ENCODE measurements at regions not wholly inside any gene's neighbourhood (a gene's known extent, or its start where the extent isn't known, plus 50 kb on each side); places are given as distances from the start of the nearest gene placed in this dataset.
A peak's percentile ranks its signal among the peaks of the same experiment; 100 is the strongest.

- Histone ChIP-seq H3K79me1 (ENCODE audit: low read length) (no peaks in the 10 kb centered on the region), H2AK5ac (ENCODE audit: low read length) (no peak overlapping the region), H4K91ac (ENCODE audit: low read depth, low read length) (no peak overlapping the region), H3K9ac (ENCODE audit: low read length) (no peak overlapping the region), H2BK120ac (ENCODE audit: insufficient read depth, low read length, poor library complexity) (no peak overlapping the region), H4K8ac (ENCODE audit: low read depth, low read length) (no peak overlapping the region), H3K4me3 (ENCODE audit: low read depth, low read length) (no peak overlapping the region), H4K12ac (ENCODE audit: low read depth, low read length) (no peak overlapping the region), H3K4me1 (ENCODE audit: control insufficient read depth in 1 of 2, insufficient read depth in 2 of 2, low read length in 2 of 2) (no peaks in the 10 kb centered on the region), H2BK12ac (ENCODE audit: low read length) (no peak overlapping the region), H3K79me2 (ENCODE audit: control insufficient read depth, insufficient read depth, low read length, poor library complexity) (no peaks in the 10 kb centered on the region), H3K4me2 (ENCODE audit: low read length) (no peak overlapping the region), H3K18ac (ENCODE audit: low read length) (no peak overlapping the region), H3K27me3 (ENCODE audit: insufficient read depth, low read length) (no peaks in the 10 kb centered on the region), H3K23ac (ENCODE audit: low read length) (no peak overlapping the region), H3K4ac (ENCODE audit: low read depth, low read length) (no peak overlapping the region), H2BK5ac (ENCODE audit: low read depth, low read length, poor library complexity) (no peak overlapping the region), H3K36me3 (ENCODE audit: control insufficient read depth in 1 of 2, insufficient read depth in 2 of 2, low read length in 2 of 2) (no peaks in the 10 kb centered on the region), H3K27ac (ENCODE audit: low read depth, low read length) (no peak overlapping the region), H3K9me3 (ENCODE audit: insufficient read depth, low read depth, low read length) (no peaks in the 10 kb centered on the region), H3K14ac (ENCODE audit: low read length) (no peak overlapping the region), H2AFZ (ENCODE audit: insufficient read depth, low read length, poor library complexity) (no peak overlapping the region)
- DNase-seq = no peak
- no CpG with 5 or more reads among the region's 1 CpG for WGBS (ENCODE audit: extremely low coverage, insufficient coverage, insufficient read length)
These were observed 180.9 kb upstream of the DEPDC1 start for GRCh38 chr1:68677684-68678351.

- WGBS (ENCODE audit: extremely low coverage, insufficient coverage, insufficient read length) = no CpG with 5 or more reads among the region's 3 CpGs
These were observed 199.3 kb upstream of the DEPDC1 start for GRCh38 chr1:68696221-68696620.

GRCh38 chr1:68703921-68704354 is 207.1 kb upstream of the DEPDC1 start:
- H2AK5ac ChIP-seq (ENCODE audit: low read length) = no peak overlapping the region
- H3K4me1 ChIP-seq (ENCODE audit: control insufficient read depth in 1 of 2, insufficient read depth in 2 of 2, low read length in 2 of 2) = no peaks in the 10 kb centered on the region
- H3K27ac ChIP-seq (ENCODE audit: low read depth, low read length) = no peak overlapping the region
- H3K14ac ChIP-seq (ENCODE audit: low read length) = no peak overlapping the region
- no peaks in the 10 kb centered on the region for H3K9me3 ChIP-seq (ENCODE audit: insufficient read depth, low read depth, low read length)
- no peak overlapping the region for H3K23ac ChIP-seq (ENCODE audit: low read length)
- no peak overlapping the region for H3K18ac ChIP-seq (ENCODE audit: low read length)
- no peaks in the 10 kb centered on the region for H3K79me1 ChIP-seq (ENCODE audit: low read length)
- WGBS (ENCODE audit: extremely low coverage, insufficient coverage, insufficient read length) = no CpG with 5 or more reads among the region's 2 CpGs
- DNase-seq = peak in 1 of 2 donors; percentile 17
- H3K27me3 ChIP-seq (ENCODE audit: insufficient read depth, low read length) = no peaks in the 10 kb centered on the region
- H4K91ac ChIP-seq (ENCODE audit: low read depth, low read length) = no peak overlapping the region
- H2BK120ac ChIP-seq (ENCODE audit: insufficient read depth, low read length, poor library complexity) = no peak overlapping the region
- H3K79me2 ChIP-seq (ENCODE audit: control insufficient read depth, insufficient read depth, low read length, poor library complexity) = no peaks in the 10 kb centered on the region
- no peak overlapping the region for H3K4me3 ChIP-seq (ENCODE audit: low read depth, low read length)
- no peak overlapping the region for H3K4ac ChIP-seq (ENCODE audit: low read depth, low read length)
- H3K9ac ChIP-seq (ENCODE audit: low read length) = no peak overlapping the region
- no peak overlapping the region for H2BK12ac ChIP-seq (ENCODE audit: low read length)
- no peak overlapping the region for H3K4me2 ChIP-seq (ENCODE audit: low read length)
- H4K8ac ChIP-seq (ENCODE audit: low read depth, low read length) = no peak overlapping the region
- no peaks in the 10 kb centered on the region for H3K36me3 ChIP-seq (ENCODE audit: control insufficient read depth in 1 of 2, insufficient read depth in 2 of 2, low read length in 2 of 2)
- no peak overlapping the region for H2AFZ ChIP-seq (ENCODE audit: insufficient read depth, low read length, poor library complexity)
- H4K12ac ChIP-seq (ENCODE audit: low read depth, low read length) = no peak overlapping the region
- no peak overlapping the region for H2BK5ac ChIP-seq (ENCODE audit: low read depth, low read length, poor library complexity)

More at GRCh38 chr1:68696221-68696620, 199.3 kb upstream of the DEPDC1 start:
- Histone ChIP-seq H3K9me3 (ENCODE audit: insufficient read depth, low read depth, low read length) (no peaks in the 10 kb centered on the region), H3K14ac (ENCODE audit: low read length) (no peak overlapping the region), H4K8ac (ENCODE audit: low read depth, low read length) (no peak overlapping the region), H3K4me2 (ENCODE audit: low read length) (no peak overlapping the region), H4K91ac (ENCODE audit: low read depth, low read length) (no peak overlapping the region), H3K23ac (ENCODE audit: low read length) (no peak overlapping the region), H3K18ac (ENCODE audit: low read length) (no peak overlapping the region), H2AFZ (ENCODE audit: insufficient read depth, low read length, poor library complexity) (no peak overlapping the region), H3K4me1 (ENCODE audit: control insufficient read depth in 1 of 2, insufficient read depth in 2 of 2, low read length in 2 of 2) (no peaks in the 10 kb centered on the region), H2AK5ac (ENCODE audit: low read length) (no peak overlapping the region), H3K9ac (ENCODE audit: low read length) (no peak overlapping the region), H2BK5ac (ENCODE audit: low read depth, low read length, poor library complexity) (no peak overlapping the region), H3K79me1 (ENCODE audit: low read length) (no peaks in the 10 kb centered on the region), H3K79me2 (ENCODE audit: control insufficient read depth, insufficient read depth, low read length, poor library complexity) (no peaks in the 10 kb centered on the region), H2BK120ac (ENCODE audit: insufficient read depth, low read length, poor library complexity) (no peak overlapping the region), H3K4me3 (ENCODE audit: low read depth, low read length) (no peak overlapping the region), H3K27ac (ENCODE audit: low read depth, low read length) (no peak overlapping the region), H3K4ac (ENCODE audit: low read depth, low read length) (no peak overlapping the region), H2BK12ac (ENCODE audit: low read length) (no peak overlapping the region), H4K12ac (ENCODE audit: low read depth, low read length) (no peak overlapping the region), H3K27me3 (ENCODE audit: insufficient read depth, low read length) (no peaks in the 10 kb centered on the region), H3K36me3 (ENCODE audit: control insufficient read depth in 1 of 2, insufficient read depth in 2 of 2, low read length in 2 of 2) (no peaks in the 10 kb centered on the region)
- no peak for DNase-seq

GRCh38 chr1:68704800-68705443 is 208.0 kb upstream of the DEPDC1 start:
- Histone ChIP-seq H3K4me3 (ENCODE audit: low read depth, low read length) (no peak overlapping the region), H3K27me3 (ENCODE audit: insufficient read depth, low read length) (no peaks in the 10 kb centered on the region)
- WGBS (ENCODE audit: extremely low coverage, insufficient coverage, insufficient read length) = no CpG with 5 or more reads among the region's 2 CpGs

More at GRCh38 chr1:68704800-68705443, 208.0 kb upstream of the DEPDC1 start:
- Histone ChIP-seq H4K12ac (ENCODE audit: low read depth, low read length) (no peak overlapping the region), H4K91ac (ENCODE audit: low read depth, low read length) (no peak overlapping the region), H3K4me1 (ENCODE audit: control insufficient read depth in 1 of 2, insufficient read depth in 2 of 2, low read length in 2 of 2) (no peaks in the 10 kb centered on the region), H2BK120ac (ENCODE audit: insufficient read depth, low read length, poor library complexity) (no peak overlapping the region), H3K14ac (ENCODE audit: low read length) (no peak overlapping the region), H3K4me2 (ENCODE audit: low read length) (no peak overlapping the region), H3K4ac (ENCODE audit: low read depth, low read length) (no peak overlapping the region), H3K79me1 (ENCODE audit: low read length) (no peaks in the 10 kb centered on the region), H2BK12ac (ENCODE audit: low read length) (no peak overlapping the region), H4K8ac (ENCODE audit: low read depth, low read length) (no peak overlapping the region), H3K18ac (ENCODE audit: low read length) (no peak overlapping the region), H3K23ac (ENCODE audit: low read length) (no peak overlapping the region), H3K27ac (ENCODE audit: low read depth, low read length) (no peak overlapping the region), H2AFZ (ENCODE audit: insufficient read depth, low read length, poor library complexity) (no peak overlapping the region), H3K79me2 (ENCODE audit: control insufficient read depth, insufficient read depth, low read length, poor library complexity) (no peaks in the 10 kb centered on the region), H3K36me3 (ENCODE audit: control insufficient read depth in 1 of 2, insufficient read depth in 2 of 2, low read length in 2 of 2) (no peaks in the 10 kb centered on the region), H3K9ac (ENCODE audit: low read length) (no peak overlapping the region), H2BK5ac (ENCODE audit: low read depth, low read length, poor library complexity) (no peak overlapping the region), H3K9me3 (ENCODE audit: insufficient read depth, low read depth, low read length) (peaks cover 2% of the 10 kb centered on the region), H2AK5ac (ENCODE audit: low read length) (no peak overlapping the region)
- DNase-seq = no peak

Data from trophoblast cell (in vitro differentiated cells and primary cell).